ENCODE measurements at regions not wholly inside any gene's neighbourhood (a gene's known extent, or its start where the extent isn't known, plus 50 kb on each side); places are given as distances from the start of the nearest gene placed in this dataset.

GRCh38 chr20:42020316-42020715 is 402.1 kb upstream of the CHD6 start:
- no peaks in the 10 kb centered on the region for H3K36me3 Mint-ChIP-seq
- peaks cover 2 to 4% of the 10 kb centered on the region in 2 donors for H3K27me3 Mint-ChIP-seq
- H3K27me3 ChIP-seq (replicated peaks in 1 of 2; ENCODE audit: control insufficient read depth in 2 of 2, extremely low read depth in 1 of 2, insufficient read depth in 2 of 2, low read length in 1 of 2), result no peaks in the 10 kb centered on the region
- 100% methylated on average over 1 of the region's 4 CpGs for WGBS (ENCODE audit: insufficient coverage)
- H3K27ac Mint-ChIP-seq, result no peak overlapping the region
- H3K36me3 ChIP-seq (ENCODE audit: control insufficient read depth in 2 of 2, extremely low read depth in 1 of 2, insufficient read depth in 1 of 2, low read length in 1 of 2), result no peaks in the 10 kb centered on the region
- no peaks in the 10 kb centered on the region for H3K4me1 ChIP-seq (ENCODE audit: control insufficient read depth in 1 of 2, extremely low read depth in 1 of 2, insufficient read depth in 2 of 2, low read length in 2 of 2)
- H3K9me3 ChIP-seq, result no peaks in the 10 kb centered on the region
- CTCF ChIA-PET, result no interaction called here
- no peaks in the 10 kb centered on the region for H3K4me1 Mint-ChIP-seq
- no peak overlapping the region for H3K27ac ChIP-seq (ENCODE audit: low read length)
- H3K9me3 Mint-ChIP-seq, result peaks cover 11 to 15% (median 11%) of the 10 kb centered on the region in 3 donors
- H3K4me3 ChIP-seq (ENCODE audit: control insufficient read depth in 1 of 2, extremely low read depth in 1 of 2, low read length in 1 of 2), result no peak overlapping the region
- DNase-seq (no peak), ATAC-seq (replicated peaks in 1 of 4) (no peak)
- H3K4me3 Mint-ChIP-seq, result no peak overlapping the region
- POLR2A ChIA-PET, result no interaction called here

GRCh38 chr20:42018979-42019378 is 400.8 kb upstream of the CHD6 start:
- DNase-seq (no peak), ATAC-seq (replicated peaks in 1 of 4) (no peak)
- H3K36me3 ChIP-seq (ENCODE audit: control insufficient read depth in 2 of 2, extremely low read depth in 1 of 2, insufficient read depth in 1 of 2, low read length in 1 of 2), result no peaks in the 10 kb centered on the region
- H3K27ac ChIP-seq (ENCODE audit: low read length), result no peak overlapping the region
- Mint-ChIP-seq H3K27me3 (peaks cover 2 to 4% of the 10 kb centered on the region in 2 donors), H3K27ac (no peak overlapping the region), H3K9me3 (peaks cover 11 to 15% (median 12%) of the 10 kb centered on the region in 3 donors), H3K4me1 (no peaks in the 10 kb centered on the region), H3K4me3 (no peak overlapping the region), H3K36me3 (no peaks in the 10 kb centered on the region)
- H3K9me3 ChIP-seq, result no peaks in the 10 kb centered on the region
- CTCF ChIA-PET, result no interaction called here
- H3K27me3 ChIP-seq (replicated peaks in 1 of 2; ENCODE audit: control insufficient read depth in 2 of 2, extremely low read depth in 1 of 2, insufficient read depth in 2 of 2, low read length in 1 of 2), result no peaks in the 10 kb centered on the region
- H3K4me1 ChIP-seq (ENCODE audit: control insufficient read depth in 1 of 2, extremely low read depth in 1 of 2, insufficient read depth in 2 of 2, low read length in 2 of 2), result no peaks in the 10 kb centered on the region
- no peak overlapping the region for H3K4me3 ChIP-seq (ENCODE audit: control insufficient read depth in 1 of 2, extremely low read depth in 1 of 2, low read length in 1 of 2)
- POLR2A ChIA-PET, result no interaction called here

GRCh38 chr20:42010090-42010489 is 391.9 kb upstream of the CHD6 start:
- H3K4me3 ChIP-seq (ENCODE audit: control insufficient read depth in 1 of 2, extremely low read depth in 1 of 2, low read length in 1 of 2), result no peak overlapping the region
- H3K27me3 ChIP-seq (replicated peaks in 1 of 2; ENCODE audit: control insufficient read depth in 2 of 2, extremely low read depth in 1 of 2, insufficient read depth in 2 of 2, low read length in 1 of 2), result no peaks in the 10 kb centered on the region
- DNase-seq (no peak), ATAC-seq (replicated peaks in 1 of 4) (no peak)
- no peaks in the 10 kb centered on the region for H3K36me3 ChIP-seq (ENCODE audit: control insufficient read depth in 2 of 2, extremely low read depth in 1 of 2, insufficient read depth in 1 of 2, low read length in 1 of 2)
- H3K4me1 Mint-ChIP-seq, result no peaks in the 10 kb centered on the region
- no peak overlapping the region for H3K4me3 Mint-ChIP-seq
- POLR2A ChIA-PET, result no interaction called here
- H3K27ac ChIP-seq (ENCODE audit: low read length), result no peak overlapping the region
- no peaks in the 10 kb centered on the region for H3K4me1 ChIP-seq (ENCODE audit: control insufficient read depth in 1 of 2, extremely low read depth in 1 of 2, insufficient read depth in 2 of 2, low read length in 2 of 2)
- no peak overlapping the region for H3K27ac Mint-ChIP-seq
- no peaks in the 10 kb centered on the region for H3K27me3 Mint-ChIP-seq
- H3K36me3 Mint-ChIP-seq, result no peaks in the 10 kb centered on the region
- 73% methylated on average over 2 of the region's 3 CpGs for WGBS (ENCODE audit: insufficient coverage)
- CTCF ChIA-PET, result no interaction called here
- H3K9me3 Mint-ChIP-seq, result peaks cover 5 to 11% (median 9%) of the 10 kb centered on the region in 3 donors
- H3K9me3 ChIP-seq, result no peaks in the 10 kb centered on the region

GRCh38 chr20:42007251-42007650 is 389.1 kb upstream of the CHD6 start:
- H3K27me3 Mint-ChIP-seq, result no peaks in the 10 kb centered on the region
- CTCF ChIA-PET, result no interaction called here
- POLR2A ChIA-PET, result no interaction called here
- H3K27ac ChIP-seq (ENCODE audit: low read length), result no peak overlapping the region
- no peaks in the 10 kb centered on the region for H3K36me3 ChIP-seq (ENCODE audit: control insufficient read depth in 2 of 2, extremely low read depth in 1 of 2, insufficient read depth in 1 of 2, low read length in 1 of 2)
- no peak overlapping the region for H3K4me3 ChIP-seq (ENCODE audit: control insufficient read depth in 1 of 2, extremely low read depth in 1 of 2, low read length in 1 of 2)
- no peak overlapping the region for H3K27ac Mint-ChIP-seq
- peaks cover 5 to 11% (median 9%) of the 10 kb centered on the region in 3 donors for H3K9me3 Mint-ChIP-seq
- no peaks in the 10 kb centered on the region for H3K4me1 ChIP-seq (ENCODE audit: control insufficient read depth in 1 of 2, extremely low read depth in 1 of 2, insufficient read depth in 2 of 2, low read length in 2 of 2)
- WGBS (ENCODE audit: insufficient coverage), result 90% methylated on average over 2 of the region's 4 CpGs
- H3K36me3 Mint-ChIP-seq, result no peaks in the 10 kb centered on the region
- DNase-seq (no peak), ATAC-seq (replicated peaks in 1 of 4) (no peak)
- H3K9me3 ChIP-seq, result no peaks in the 10 kb centered on the region
- H3K4me1 Mint-ChIP-seq, result no peaks in the 10 kb centered on the region
- H3K4me3 Mint-ChIP-seq, result no peak overlapping the region
- H3K27me3 ChIP-seq (replicated peaks in 1 of 2; ENCODE audit: control insufficient read depth in 2 of 2, extremely low read depth in 1 of 2, insufficient read depth in 2 of 2, low read length in 1 of 2), result no peaks in the 10 kb centered on the region

- H3K9me3 Mint-ChIP-seq, result peaks cover 0 to 3% (median 0%) of the 10 kb centered on the region in 3 donors
- Histone ChIP-seq H3K27me3 (replicated peaks in 1 of 2; ENCODE audit: control insufficient read depth in 2 of 2, extremely low read depth in 1 of 2, insufficient read depth in 2 of 2, low read length in 1 of 2) (peaks cover 0 to 10% of the 10 kb centered on the region in 2 experiments), H3K4me3 (ENCODE audit: control insufficient read depth in 1 of 2, extremely low read depth in 1 of 2, low read length in 1 of 2) (no peak overlapping the region), H3K27ac (ENCODE audit: low read length) (no peak overlapping the region), H3K9me3 (no peaks in the 10 kb centered on the region), H3K36me3 (ENCODE audit: control insufficient read depth in 2 of 2, extremely low read depth in 1 of 2, insufficient read depth in 1 of 2, low read length in 1 of 2) (no peaks in the 10 kb centered on the region), H3K4me1 (ENCODE audit: control insufficient read depth in 1 of 2, extremely low read depth in 1 of 2, insufficient read depth in 2 of 2, low read length in 2 of 2) (no peaks in the 10 kb centered on the region)
- POLR2A ChIA-PET, result no interaction called here
- CTCF ChIA-PET, result no interaction called here
- ATAC-seq (replicated peaks in 1 of 4) (no peak), DNase-seq (no peak)
- H3K27ac Mint-ChIP-seq, result no peak overlapping the region
- no peaks in the 10 kb centered on the region for H3K4me1 Mint-ChIP-seq
- no peaks in the 10 kb centered on the region for H3K27me3 Mint-ChIP-seq
- no peak overlapping the region for H3K4me3 Mint-ChIP-seq
- H3K36me3 Mint-ChIP-seq, result no peaks in the 10 kb centered on the region
Observed at GRCh38 chr20:42005211-42005610, 387.0 kb upstream of the CHD6 start.

GRCh38 chr20:42003380-42003779 is 385.2 kb upstream of the CHD6 start:
- H3K36me3 ChIP-seq (ENCODE audit: control insufficient read depth in 2 of 2, extremely low read depth in 1 of 2, insufficient read depth in 1 of 2, low read length in 1 of 2), result no peaks in the 10 kb centered on the region
- ChIA-PET CTCF (no interaction called here), POLR2A (no interaction called here)
- DNase-seq (no peak), ATAC-seq (replicated peaks in 1 of 4) (no peak)
- peaks cover 0 to 10% of the 10 kb centered on the region in 2 experiments for H3K27me3 ChIP-seq (replicated peaks in 1 of 2; ENCODE audit: control insufficient read depth in 2 of 2, extremely low read depth in 1 of 2, insufficient read depth in 2 of 2, low read length in 1 of 2)
- Mint-ChIP-seq H3K4me3 (no peak overlapping the region), H3K4me1 (no peaks in the 10 kb centered on the region), H3K27ac (no peak overlapping the region), H3K36me3 (no peaks in the 10 kb centered on the region), H3K27me3 (no peaks in the 10 kb centered on the region), H3K9me3 (peaks cover 4 to 6% (median 5%) of the 10 kb centered on the region in 3 donors)
- H3K4me1 ChIP-seq (ENCODE audit: control insufficient read depth in 1 of 2, extremely low read depth in 1 of 2, insufficient read depth in 2 of 2, low read length in 2 of 2), result no peaks in the 10 kb centered on the region
- H3K4me3 ChIP-seq (ENCODE audit: control insufficient read depth in 1 of 2, extremely low read depth in 1 of 2, low read length in 1 of 2), result no peak overlapping the region
- H3K9me3 ChIP-seq, result no peaks in the 10 kb centered on the region
- no peak overlapping the region for H3K27ac ChIP-seq (ENCODE audit: low read length)
- WGBS (ENCODE audit: insufficient coverage), result no CpG with 5 or more reads among the region's 2 CpGs

- no peak overlapping the region for H3K4me3 ChIP-seq (ENCODE audit: control insufficient read depth in 1 of 2, extremely low read depth in 1 of 2, low read length in 1 of 2)
- ATAC-seq (replicated peaks in 1 of 4) (no peak), DNase-seq (no peak)
- 94% methylated on average over 92 of the region's 92 CpGs for WGBS (ENCODE audit: insufficient coverage)
- H3K9me3 Mint-ChIP-seq, result peaks cover 4 to 11% (median 9%) of the 10 kb centered on the region in 3 donors
- no peaks in the 10 kb centered on the region for H3K4me1 ChIP-seq (ENCODE audit: control insufficient read depth in 1 of 2, extremely low read depth in 1 of 2, insufficient read depth in 2 of 2, low read length in 2 of 2)
- H3K27me3 ChIP-seq (replicated peaks in 1 of 2; ENCODE audit: control insufficient read depth in 2 of 2, extremely low read depth in 1 of 2, insufficient read depth in 2 of 2, low read length in 1 of 2), result peaks cover 0 to 10% of the 10 kb centered on the region in 2 experiments
- H3K36me3 Mint-ChIP-seq, result no peaks in the 10 kb centered on the region
- H3K27ac ChIP-seq (ENCODE audit: low read length), result no peak overlapping the region
- no peaks in the 10 kb centered on the region for H3K4me1 Mint-ChIP-seq
- H3K36me3 ChIP-seq (ENCODE audit: control insufficient read depth in 2 of 2, extremely low read depth in 1 of 2, insufficient read depth in 1 of 2, low read length in 1 of 2), result no peaks in the 10 kb centered on the region
- no peak overlapping the region for H3K4me3 Mint-ChIP-seq
- POLR2A ChIA-PET, result no interaction called here
- no peaks in the 10 kb centered on the region for H3K9me3 ChIP-seq
- H3K27me3 Mint-ChIP-seq, result peaks cover 0 to 3% of the 10 kb centered on the region in 2 donors
- CTCF ChIA-PET, result no interaction called here
- no peak overlapping the region for H3K27ac Mint-ChIP-seq
Observed at GRCh38 chr20:41998539-41999341, 380.6 kb upstream of the CHD6 start.
